Smooth muscle cell (in vitro differentiated cells): ENCODE measurements at regions not wholly inside any gene's neighbourhood (a gene's known extent, or its start where the extent isn't known, plus 50 kb on each side); places are given as distances from the start of the nearest gene placed in this dataset.

Source experiments
- DNase-seq: peaks from one replicate; lab custom pipeline; 2025; ENCODE audit not compliant: unreplicated experiment; lab: John Stamatoyannopoulos, UW
- H2AFZ ChIP-seq: fragments of 200-600 bp; sonication (generic); 2 replicates; pipeline ENCODE4 v1.6.0; 2016; ENCODE audit warnings: antibody characterized with exemption, low read depth, mild to moderate bottlenecking
- H3F3A ChIP-seq: fragments of 200-600 bp; sonication (generic); 2 replicates; pipeline ENCODE4 v1.6.0; 2017; ENCODE audit warnings: antibody characterized with exemption, low read depth
- H3K27ac ChIP-seq: fragments of 200-600 bp; sonication (generic); 2 replicates; pipeline ENCODE4 v1.5.1; 2016; ENCODE audit warnings: low read depth, mild to moderate bottlenecking
- H3K27me3 ChIP-seq: fragments of 200-600 bp; sonication (generic); 2 replicates; pipeline ENCODE4 v1.6.1; 2016; ENCODE audit warnings: low read depth, mild to moderate bottlenecking
- H3K36me3 ChIP-seq: fragments of 200-600 bp; sonication (generic); 2 replicates; pipeline ENCODE4 v1.5.1; 2016; ENCODE audit warnings: low read depth
- H3K4me1 ChIP-seq: fragments of 200-600 bp; sonication (generic); 2 replicates; pipeline ENCODE4 v1.5.1; 2016; ENCODE audit warnings: low read depth
- H3K4me2 ChIP-seq: fragments of 200-600 bp; sonication (generic); 2 replicates; pipeline ENCODE4 v1.6.0; 2016; ENCODE audit warnings: mild to moderate bottlenecking
- H3K4me3 ChIP-seq: fragments of 200-600 bp; sonication (generic); 2 replicates; pipeline ENCODE4 v1.5.1; 2016; ENCODE audit warnings: mild to moderate bottlenecking
- H3K79me2 ChIP-seq: fragments of 200-600 bp; sonication (generic); 2 replicates; pipeline ENCODE4 v1.6.0; 2016; ENCODE audit warnings: low read depth, mild to moderate bottlenecking
- H3K9ac ChIP-seq: fragments of 200-600 bp; sonication (generic); 2 replicates; pipeline ENCODE4 v1.6.0; 2016; ENCODE audit warnings: low read depth
- H3K9me3 ChIP-seq: fragments of 200-600 bp; sonication (generic); replicated peaks from 2 replicates; pipeline ENCODE4 v1.5.1; 2016; ENCODE audit warnings: low read depth
- H4K20me1 ChIP-seq: fragments of 200-600 bp; sonication (generic); 2 replicates; pipeline ENCODE4 v1.6.0; 2016; ENCODE audit warnings: low read depth
- WGBS: methylation state at CpG from one replicate; pipeline ENCODE4 v1.1.7; 2016; ENCODE audit warnings: low lambda C conversion rate; 5-methylcytosine and 5-hydroxymethylcytosine counted together
- TF ChIP-seq, protein P1 (sequence below): fragments of 200-600 bp; sonication (generic); IDR thresholded peaks from 2 replicates; pipeline ENCODE4 v1.5.1; 2017; ENCODE audit warnings: borderline replicate concordance, mild to moderate bottlenecking, antibody characterized with exemption; ENCODE audit not compliant: insufficient read depth, poor library complexity, severe bottlenecking

DNA sequence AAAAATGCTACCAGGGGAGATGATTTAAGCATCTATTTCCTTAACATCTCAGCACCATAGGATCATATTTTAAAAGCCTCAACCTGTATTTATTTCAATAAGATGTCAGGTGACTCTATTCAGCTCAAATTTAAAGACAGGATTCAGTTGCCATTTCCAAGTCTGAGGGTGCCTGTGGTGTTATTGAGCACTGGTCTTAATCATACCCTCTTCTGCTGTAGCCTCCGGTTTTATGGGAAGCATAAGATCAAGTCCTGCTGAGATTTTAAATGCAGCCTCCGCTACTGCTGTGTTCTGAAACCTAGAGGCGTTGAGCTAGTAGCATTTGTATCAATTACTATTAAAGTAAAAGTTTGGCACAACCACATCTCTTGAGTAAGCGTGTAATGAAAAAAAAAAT, 185.7 kb upstream of the NWD2 start:
- H3K9me3 ChIP-seq: no peaks in the 10 kb centered on the region
- no peak overlapping the region for H3K4me3 ChIP-seq
- no peaks in the 10 kb centered on the region for H4K20me1 ChIP-seq
- TF ChIP-seq, protein P1, sequence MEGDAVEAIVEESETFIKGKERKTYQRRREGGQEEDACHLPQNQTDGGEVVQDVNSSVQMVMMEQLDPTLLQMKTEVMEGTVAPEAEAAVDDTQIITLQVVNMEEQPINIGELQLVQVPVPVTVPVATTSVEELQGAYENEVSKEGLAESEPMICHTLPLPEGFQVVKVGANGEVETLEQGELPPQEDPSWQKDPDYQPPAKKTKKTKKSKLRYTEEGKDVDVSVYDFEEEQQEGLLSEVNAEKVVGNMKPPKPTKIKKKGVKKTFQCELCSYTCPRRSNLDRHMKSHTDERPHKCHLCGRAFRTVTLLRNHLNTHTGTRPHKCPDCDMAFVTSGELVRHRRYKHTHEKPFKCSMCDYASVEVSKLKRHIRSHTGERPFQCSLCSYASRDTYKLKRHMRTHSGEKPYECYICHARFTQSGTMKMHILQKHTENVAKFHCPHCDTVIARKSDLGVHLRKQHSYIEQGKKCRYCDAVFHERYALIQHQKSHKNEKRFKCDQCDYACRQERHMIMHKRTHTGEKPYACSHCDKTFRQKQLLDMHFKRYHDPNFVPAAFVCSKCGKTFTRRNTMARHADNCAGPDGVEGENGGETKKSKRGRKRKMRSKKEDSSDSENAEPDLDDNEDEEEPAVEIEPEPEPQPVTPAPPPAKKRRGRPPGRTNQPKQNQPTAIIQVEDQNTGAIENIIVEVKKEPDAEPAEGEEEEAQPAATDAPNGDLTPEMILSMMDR: no peak
- no peak overlapping the region for H3K4me2 ChIP-seq
- no peak overlapping the region for H3K27ac ChIP-seq
- no peaks in the 10 kb centered on the region for H3K36me3 ChIP-seq
- no peaks in the 10 kb centered on the region for H3K27me3 ChIP-seq
- DNase-seq: no peak
- H3K9ac ChIP-seq: no peak overlapping the region
- no peaks in the 10 kb centered on the region for H3K4me1 ChIP-seq
- H2AFZ ChIP-seq: no peak overlapping the region
- H3F3A ChIP-seq: no peaks in the 10 kb centered on the region
- H3K79me2 ChIP-seq: no peaks in the 10 kb centered on the region
- 80% methylated on average over 4 of the region's 4 CpGs for WGBS

DNA sequence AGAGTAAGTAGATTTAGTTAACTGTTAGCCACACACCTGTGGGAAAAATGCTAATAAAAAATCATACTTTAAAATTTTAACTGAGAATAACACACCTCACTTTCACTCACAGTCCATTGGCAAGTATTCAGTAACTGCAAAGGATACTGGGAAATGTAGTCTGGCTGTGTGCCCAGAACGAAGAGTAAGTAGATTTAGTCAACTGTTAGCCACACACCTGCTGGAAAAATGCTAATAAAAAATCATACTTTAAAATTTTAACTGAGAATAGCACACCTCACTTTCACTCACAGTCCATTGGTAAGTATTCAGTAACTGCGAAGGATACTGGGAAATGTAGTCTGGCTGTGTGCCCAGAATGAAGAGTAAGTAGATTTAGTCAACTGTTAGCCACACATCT, 178.4 kb upstream of the NWD2 start:
- Histone ChIP-seq H3F3A (no peaks in the 10 kb centered on the region), H3K9me3 (no peaks in the 10 kb centered on the region), H2AFZ (no peak overlapping the region), H3K36me3 (no peaks in the 10 kb centered on the region), H3K9ac (no peak overlapping the region), H3K4me2 (no peak overlapping the region), H3K27me3 (no peaks in the 10 kb centered on the region), H4K20me1 (no peaks in the 10 kb centered on the region), H3K4me3 (no peak overlapping the region), H3K79me2 (no peaks in the 10 kb centered on the region), H3K4me1 (no peaks in the 10 kb centered on the region), H3K27ac (no peak overlapping the region)
- DNase-seq: no peak
- TF ChIP-seq, protein P1: no peak
- 84% methylated on average over 2 of the region's 2 CpGs for WGBS

DNA sequence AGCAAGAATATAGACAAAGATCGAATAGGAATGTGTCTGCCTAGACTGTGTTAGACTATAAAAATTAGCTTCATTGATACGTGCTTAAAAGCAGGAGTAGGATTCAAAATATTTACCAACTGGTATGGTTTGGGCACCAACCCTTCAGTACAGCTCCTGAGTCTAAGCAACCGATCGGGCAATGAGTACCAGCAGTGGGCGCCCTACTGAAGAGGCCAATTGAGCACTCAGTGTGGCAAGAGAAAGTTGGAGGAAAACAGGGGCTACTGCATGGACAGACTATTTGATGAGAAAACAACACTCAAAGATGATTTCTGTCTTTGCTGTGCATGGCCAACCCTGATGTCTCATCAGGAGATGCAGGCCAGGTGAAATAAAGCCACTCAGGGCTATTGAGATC, 176.0 kb upstream of the NWD2 start:
- Histone ChIP-seq H3K4me1 (no peaks in the 10 kb centered on the region), H3F3A (no peaks in the 10 kb centered on the region), H3K79me2 (no peaks in the 10 kb centered on the region), H3K27me3 (no peaks in the 10 kb centered on the region), H3K36me3 (no peaks in the 10 kb centered on the region), H3K4me3 (no peak overlapping the region), H3K9ac (no peak overlapping the region), H3K27ac (no peak overlapping the region), H3K9me3 (no peaks in the 10 kb centered on the region), H3K4me2 (no peak overlapping the region), H2AFZ (no peak overlapping the region), H4K20me1 (no peaks in the 10 kb centered on the region)
- 43% methylated on average over 5 of the region's 5 CpGs for WGBS
- DNase-seq: no peak
- TF ChIP-seq, protein P1: no peak

DNA sequence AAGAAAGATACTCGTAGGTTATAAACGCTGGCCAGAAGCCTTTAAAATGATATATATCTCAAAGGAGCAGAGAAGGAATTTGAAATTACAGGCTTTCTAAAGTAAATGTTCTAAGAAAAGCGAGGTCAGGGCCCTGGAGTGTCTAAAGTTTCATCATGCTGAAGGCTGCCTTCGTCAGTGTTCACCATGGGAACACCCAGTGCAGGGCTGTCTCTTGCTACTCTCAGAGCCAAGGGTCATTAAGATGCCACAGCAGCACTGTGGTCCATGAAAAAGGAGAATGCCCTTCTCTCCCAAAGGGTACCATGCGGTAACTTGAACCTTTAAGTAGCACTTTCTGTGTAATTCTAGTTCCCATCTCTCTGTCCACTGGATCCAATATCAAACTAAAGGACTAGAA, 174.5 kb upstream of the NWD2 start:
- Histone ChIP-seq H3K9me3 (no peaks in the 10 kb centered on the region), H3K4me3 (no peak overlapping the region), H3K36me3 (no peaks in the 10 kb centered on the region), H3F3A (no peaks in the 10 kb centered on the region), H2AFZ (no peak overlapping the region), H3K27ac (no peak overlapping the region), H3K4me2 (no peak overlapping the region), H3K79me2 (no peaks in the 10 kb centered on the region), H3K9ac (no peak overlapping the region), H3K27me3 (no peaks in the 10 kb centered on the region), H4K20me1 (no peaks in the 10 kb centered on the region), H3K4me1 (no peaks in the 10 kb centered on the region)
- 40% methylated on average over 5 of the region's 5 CpGs for WGBS
- TF ChIP-seq, protein P1: no peak
- DNase-seq: no peak
